SK-N-SH (cell line): ENCODE measurements at regions not wholly inside any gene's neighbourhood (a gene's known extent, or its start where the extent isn't known, plus 50 kb on each side); places are given as distances from the start of the nearest gene placed in this dataset.

Experiments
- CTCF ChIA-PET: fragments of 300-600, 350-600 bp; formaldehyde crosslinking; extraction: SDS; loops from one replicate; lab custom pipeline; 2021; lab: Yijun Ruan, JAX
- POLR2A ChIA-PET: fragments of 350-600 bp; sonication (Branson Sonifier 250); formaldehyde crosslinking; extraction: SDS; loops from one replicate; lab custom pipeline; 2020; ENCODE audit warnings: antibody characterized with exemption, inconsistent platforms; lab: Yijun Ruan, JAX
- DNase-seq: peaks from one replicate; pipeline ENCODE4 v3.0.0; 2012
- H2AFZ ChIP-seq: fragments of 200-600 bp; sonication (generic); 2 replicates; pipeline ENCODE4 v1.8.1; 2016; ENCODE audit warnings: antibody characterized with exemption, mild to moderate bottlenecking, low read depth
- H3F3A ChIP-seq: fragments of 200-600 bp; sonication (generic); replicated peaks from 2 replicates; pipeline ENCODE3; 2016; ENCODE audit warnings: antibody characterized with exemption, mild to moderate bottlenecking; ENCODE audit not compliant: insufficient read depth
- H3K27ac ChIP-seq, 2 experiments: fragments of 200-500 bp in 1 of 2; fragments of 200-600 bp in 1 of 2; sonication (Bioruptor generic) in 1 of 2; sonication (generic), shearing (Covaris generic) in 1 of 2; 2 replicates each; pipeline versions ENCODE4 v1.5.1 to v1.6.1; 2014 to 2016; ENCODE audit warnings: low read depth in 2 of 2, inconsistent platforms in 1 of 2, low read length in 1 of 2, mild to moderate bottlenecking in 1 of 2, mixed read lengths in 1 of 2
- H3K27me3 ChIP-seq: fragments of 200-600 bp; sonication (generic), shearing (Covaris generic); 2 replicates; pipeline ENCODE4 v1.6.1; 2016; ENCODE audit warnings: mixed run types; ENCODE audit not compliant: insufficient read depth
- H3K36me3 ChIP-seq, 2 experiments: fragments of 200-500 bp in 1 of 2; fragments of 200-600 bp in 1 of 2; sonication (Bioruptor generic) in 1 of 2; sonication (generic) in 1 of 2; replicated peaks in 1 of 2; 2 replicates each; pipeline versions ENCODE3 to v1.5.1; 2014 to 2016; ENCODE audit warnings: low read length in 1 of 2, mild to moderate bottlenecking in 1 of 2; ENCODE audit not compliant: insufficient read depth in 2 of 2, control insufficient read depth in 1 of 2
- H3K4me1 ChIP-seq, 2 experiments: fragments of 200-500 bp in 1 of 2; fragments of 200-600 bp in 1 of 2; sonication (Bioruptor generic) in 1 of 2; sonication (generic), shearing (Covaris generic) in 1 of 2; 2 replicates each; pipeline versions ENCODE4 v1.5.1 to v1.6.1; 2014 to 2016; ENCODE audit warnings: low read depth in 1 of 2, low read length in 1 of 2, mixed run types in 1 of 2; ENCODE audit not compliant: insufficient read depth in 2 of 2, control insufficient read depth in 1 of 2
- H3K4me2 ChIP-seq: fragments of 200-600 bp; sonication (generic), shearing (Covaris generic); 2 replicates; pipeline ENCODE4 v1.6.1; 2017; ENCODE audit warnings: mixed run types
- H3K4me3 ChIP-seq, 2 experiments: fragments of 200-500 bp in 1 of 2; fragments of 200-600 bp in 1 of 2; sonication (Bioruptor generic) in 1 of 2; sonication (generic), shearing (Covaris generic) in 1 of 2; 2 replicates each; pipeline versions ENCODE4 v1.5.1 to v1.8.1; 2014 to 2016; ENCODE audit warnings: low read depth in 2 of 2, inconsistent platforms in 1 of 2, low read length in 1 of 2, mild to moderate bottlenecking in 1 of 2, mixed read lengths in 1 of 2, moderate library complexity in 1 of 2
- H3K79me2 ChIP-seq: fragments of 200-600 bp; sonication (generic); 2 replicates; pipeline ENCODE4 v1.8.1; 2017; ENCODE audit warnings: mild to moderate bottlenecking; ENCODE audit not compliant: insufficient read depth
- H3K9ac ChIP-seq: fragments of 200-600 bp; sonication (generic); 2 replicates; pipeline ENCODE4 v1.6.1; 2017; ENCODE audit warnings: mixed run types
- H3K9me2 ChIP-seq: fragments of 200-600 bp; sonication (generic); 2 replicates; pipeline ENCODE4 v1.6.1; 2017; ENCODE audit warnings: mixed run types
- H3K9me3 ChIP-seq: fragments of 200-600 bp; sonication (generic); 2 replicates; pipeline ENCODE4 v1.6.1; 2017; ENCODE audit warnings: mixed run types, mild to moderate bottlenecking, moderate library complexity
- H4K20me1 ChIP-seq: fragments of 200-600 bp; sonication (generic); 2 replicates; pipeline ENCODE4 v1.6.1; 2017; ENCODE audit warnings: mild to moderate bottlenecking, mixed run types; ENCODE audit not compliant: insufficient read depth
- EZH2phosphoT487 ChIP-seq: fragments of 200-600 bp; sonication (generic); IDR thresholded peaks from 2 replicates; pipeline ENCODE4 v1.6.1; 2017; ENCODE audit warnings: low read depth, mixed run types, mild to moderate bottlenecking, antibody characterized with exemption, moderate library complexity, borderline replicate concordance
- FOXJ3 ChIP-seq: sonication (generic); formaldehyde crosslinking; IDR thresholded peaks from 2 replicates; pipeline ENCODE4 v1.5.1; 2020; ENCODE audit warnings: mild to moderate bottlenecking, missing genetic modification reagents
- GATA2 ChIP-seq: sonication (generic); formaldehyde crosslinking; IDR thresholded peaks from 2 replicates; pipeline ENCODE4 v1.5.0; 2020; ENCODE audit warnings: mild to moderate bottlenecking, missing genetic modification reagents
- JUND ChIP-seq: IDR thresholded peaks from 2 replicates; pipeline ENCODE4 v1.4.0; 2012
- MXI1 ChIP-seq: IDR thresholded peaks from 2 replicates; pipeline ENCODE4 v1.6.1; 2012; ENCODE audit warnings: mild to moderate bottlenecking, low read depth, low read length, improper control_type of control experiment
- NFIC ChIP-seq: IDR thresholded peaks from 2 replicates; pipeline ENCODE4 v1.4.0; 2012; ENCODE audit warnings: borderline replicate concordance
- RAD21 ChIP-seq: IDR thresholded peaks from 2 replicates; pipeline ENCODE4 v1.6.1; 2012; ENCODE audit warnings: mild to moderate bottlenecking, low read length
- RXRA ChIP-seq: IDR thresholded peaks from 2 replicates; pipeline ENCODE4 v1.4.0; 2012; ENCODE audit warnings: low read depth, mild to moderate bottlenecking, borderline replicate concordance
- SIN3A ChIP-seq: IDR thresholded peaks from 2 replicates; pipeline ENCODE4 v1.6.1; 2012; ENCODE audit warnings: low read depth, mild to moderate bottlenecking, low read length, moderate library complexity, borderline replicate concordance
- TCF12 ChIP-seq: IDR thresholded peaks from 2 replicates; pipeline ENCODE4 v1.4.0; 2012
- TEAD4 ChIP-seq: IDR thresholded peaks from 2 replicates; pipeline ENCODE4 v1.4.0; 2012; ENCODE audit warnings: mild to moderate bottlenecking, borderline replicate concordance; ENCODE audit not compliant: insufficient read depth
- YY1 ChIP-seq: IDR thresholded peaks from 2 replicates; pipeline ENCODE4 v1.4.0; 2012; ENCODE audit warnings: low read depth, mild to moderate bottlenecking
- WGBS: methylation state at CpG from one replicate; pipeline ENCODE4 v1.1.6; 2017; ENCODE audit warnings: low lambda C conversion rate; 5-methylcytosine and 5-hydroxymethylcytosine counted together
- TF ChIP-seq, protein P1 (sequence below): IDR thresholded peaks from 2 replicates; pipeline ENCODE4; 2012
- TF ChIP-seq, protein P2 (sequence below): fragments of 150-350 bp; IDR thresholded peaks from 2 replicates; pipeline ENCODE4 v1.6.1; 2016; ENCODE audit warnings: mild to moderate bottlenecking, low read depth, low read length
- TF ChIP-seq, protein P3 (sequence below): fragments of 150-350 bp; IDR thresholded peaks from 2 replicates; pipeline ENCODE4 v1.6.1; 2017; ENCODE audit warnings: antibody characterized with exemption, low read length, low read depth, borderline replicate concordance
- TF ChIP-seq, protein P4 (sequence below): IDR thresholded peaks from 2 replicates; pipeline ENCODE4 v1.4.0; 2012; ENCODE audit warnings: low read depth, borderline replicate concordance

DNA sequence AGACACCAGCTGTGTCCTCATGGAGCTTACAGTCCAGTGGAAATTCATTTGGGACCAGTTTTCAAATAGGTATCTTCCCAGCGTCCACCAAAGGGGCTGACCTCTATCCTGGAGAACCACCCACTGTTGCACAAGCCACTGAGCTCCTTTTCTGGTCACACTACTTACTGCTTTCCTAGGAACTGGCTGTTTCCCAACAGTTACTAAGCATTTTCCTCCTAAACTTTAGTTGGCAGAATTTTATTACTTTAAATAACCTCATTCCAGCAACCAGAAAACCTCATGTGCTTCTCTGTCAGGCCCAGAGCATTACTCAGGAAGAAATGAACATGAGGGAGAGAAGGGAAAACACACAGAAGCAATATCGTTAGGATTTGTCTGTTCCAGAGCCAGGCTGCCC is 183.1 kb downstream of the GPAM start:
- POLR2A ChIA-PET, result no interaction called here
- Histone ChIP-seq H3K4me2 (no peak overlapping the region), H3F3A (no peaks in the 10 kb centered on the region), H3K27ac (no peak overlapping the region), H3K9me3 (no peaks in the 10 kb centered on the region), H3K79me2 (no peaks in the 10 kb centered on the region), H3K27me3 (no peaks in the 10 kb centered on the region), H3K4me1 (no peaks in the 10 kb centered on the region), H2AFZ (no peak overlapping the region), H3K36me3 (no peaks in the 10 kb centered on the region), H3K9me2 (no peaks in the 10 kb centered on the region), H3K9ac (no peak overlapping the region), H4K20me1 (no peaks in the 10 kb centered on the region), H3K4me3 (no peak overlapping the region)
- no peak for DNase-seq
- WGBS, result 13% methylated on average over 2 of the region's 2 CpGs
- CTCF ChIA-PET, result interaction anchor here (2.9 kb wide), 1 partner anchor 10 kb away, joined by 16 read pairs; no protein-coding TSS in a partner anchor
- TF ChIP-seq JUND (no peak), RXRA (no peak), TEAD4 (no peak), SIN3A (no peak), NFIC (no peak), YY1 (no peak), EZH2phosphoT487 (no peak), GATA2 (CRISPR knock-in tag) (no peak), RAD21 (no peak), MXI1 (no peak), TCF12 (no peak), FOXJ3 (CRISPR knock-in tag) (no peak)
- TF ChIP-seq, protein P1, sequence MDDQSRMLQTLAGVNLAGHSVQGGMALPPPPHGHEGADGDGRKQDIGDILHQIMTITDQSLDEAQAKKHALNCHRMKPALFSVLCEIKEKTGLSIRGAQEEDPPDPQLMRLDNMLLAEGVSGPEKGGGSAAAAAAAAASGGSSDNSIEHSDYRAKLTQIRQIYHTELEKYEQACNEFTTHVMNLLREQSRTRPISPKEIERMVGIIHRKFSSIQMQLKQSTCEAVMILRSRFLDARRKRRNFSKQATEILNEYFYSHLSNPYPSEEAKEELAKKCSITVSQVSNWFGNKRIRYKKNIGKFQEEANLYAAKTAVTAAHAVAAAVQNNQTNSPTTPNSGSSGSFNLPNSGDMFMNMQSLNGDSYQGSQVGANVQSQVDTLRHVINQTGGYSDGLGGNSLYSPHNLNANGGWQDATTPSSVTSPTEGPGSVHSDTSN, result no peak
- TF ChIP-seq, protein P2, sequence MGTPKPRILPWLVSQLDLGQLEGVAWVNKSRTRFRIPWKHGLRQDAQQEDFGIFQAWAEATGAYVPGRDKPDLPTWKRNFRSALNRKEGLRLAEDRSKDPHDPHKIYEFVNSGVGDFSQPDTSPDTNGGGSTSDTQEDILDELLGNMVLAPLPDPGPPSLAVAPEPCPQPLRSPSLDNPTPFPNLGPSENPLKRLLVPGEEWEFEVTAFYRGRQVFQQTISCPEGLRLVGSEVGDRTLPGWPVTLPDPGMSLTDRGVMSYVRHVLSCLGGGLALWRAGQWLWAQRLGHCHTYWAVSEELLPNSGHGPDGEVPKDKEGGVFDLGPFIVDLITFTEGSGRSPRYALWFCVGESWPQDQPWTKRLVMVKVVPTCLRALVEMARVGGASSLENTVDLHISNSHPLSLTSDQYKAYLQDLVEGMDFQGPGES, result no peak
- TF ChIP-seq, protein P3, sequence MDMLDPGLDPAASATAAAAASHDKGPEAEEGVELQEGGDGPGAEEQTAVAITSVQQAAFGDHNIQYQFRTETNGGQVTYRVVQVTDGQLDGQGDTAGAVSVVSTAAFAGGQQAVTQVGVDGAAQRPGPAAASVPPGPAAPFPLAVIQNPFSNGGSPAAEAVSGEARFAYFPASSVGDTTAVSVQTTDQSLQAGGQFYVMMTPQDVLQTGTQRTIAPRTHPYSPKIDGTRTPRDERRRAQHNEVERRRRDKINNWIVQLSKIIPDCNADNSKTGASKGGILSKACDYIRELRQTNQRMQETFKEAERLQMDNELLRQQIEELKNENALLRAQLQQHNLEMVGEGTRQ, result no peak

DNA sequence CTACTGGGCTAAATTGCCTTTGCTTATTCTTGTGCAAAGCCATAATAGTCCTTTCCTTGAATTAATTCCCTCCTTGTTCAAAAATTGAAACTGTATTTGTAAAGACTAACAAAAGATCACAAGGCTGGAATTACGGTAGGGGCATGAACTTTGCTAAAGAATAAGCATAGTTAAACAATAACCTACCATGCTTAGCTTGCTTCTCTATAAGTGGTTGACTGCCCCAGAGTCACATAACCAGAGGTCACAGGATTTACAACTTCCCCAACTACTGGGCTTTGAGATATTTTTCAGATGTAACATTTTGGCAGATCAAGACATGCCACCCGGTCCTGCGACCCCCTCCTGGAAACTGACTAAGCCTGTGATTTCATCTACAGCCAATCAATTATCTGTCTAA is 181.4 kb downstream of the GPAM start:
- Histone ChIP-seq H3K27me3 (no peaks in the 10 kb centered on the region), H3K79me2 (no peaks in the 10 kb centered on the region), H3K9me2 (no peaks in the 10 kb centered on the region), H2AFZ (no peak overlapping the region), H3K4me2 (no peak overlapping the region), H4K20me1 (no peaks in the 10 kb centered on the region), H3K9ac (no peak overlapping the region), H3K9me3 (no peaks in the 10 kb centered on the region), H3K27ac (no peak overlapping the region)
- no peak for DNase-seq
- POLR2A ChIA-PET, result no interaction called here
- TF ChIP-seq, protein P4, sequence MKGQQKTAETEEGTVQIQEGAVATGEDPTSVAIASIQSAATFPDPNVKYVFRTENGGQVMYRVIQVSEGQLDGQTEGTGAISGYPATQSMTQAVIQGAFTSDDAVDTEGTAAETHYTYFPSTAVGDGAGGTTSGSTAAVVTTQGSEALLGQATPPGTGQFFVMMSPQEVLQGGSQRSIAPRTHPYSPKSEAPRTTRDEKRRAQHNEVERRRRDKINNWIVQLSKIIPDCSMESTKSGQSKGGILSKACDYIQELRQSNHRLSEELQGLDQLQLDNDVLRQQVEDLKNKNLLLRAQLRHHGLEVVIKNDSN, result no peak
- TF ChIP-seq FOXJ3 (CRISPR knock-in tag), result no peak
- no peak for TF ChIP-seq SIN3A
- TF ChIP-seq, all 33 proteins: peak for 0
- Histone ChIP-seq H3K4me3 (no peak overlapping the region), H3K4me1 (no peaks in the 10 kb centered on the region), H3F3A (no peaks in the 10 kb centered on the region), H3K36me3 (no peaks in the 10 kb centered on the region)
- WGBS, result 58% methylated on average over 3 of the region's 3 CpGs
- CTCF ChIA-PET, result interaction anchor here (2.9 kb wide), 1 partner anchor 12 kb away, joined by 16 read pairs; no protein-coding TSS in a partner anchor
